Neural progenitor cell (in vitro differentiated cells): ENCODE measurements at regions not wholly inside any gene's neighbourhood (a gene's known extent, or its start where the extent isn't known, plus 50 kb on each side); places are given as distances from the start of the nearest gene placed in this dataset.

Source experiments
- CTCF ChIP-seq: fragments of 200-600 bp; sonication (generic); IDR thresholded peaks from 2 replicates; pipeline ENCODE4 v1.5.1; 2017; ENCODE audit warnings: antibody characterized with exemption, mild to moderate bottlenecking
- EZH2 ChIP-seq: fragments of 200-600 bp; sonication (generic); IDR thresholded peaks from 2 replicates; pipeline ENCODE4 v1.6.1; 2017; ENCODE audit warnings: antibody characterized with exemption, mild to moderate bottlenecking, moderate library complexity
- EZH2phosphoT487 ChIP-seq: fragments of 200-600 bp; sonication (generic); IDR thresholded peaks from 2 replicates; pipeline ENCODE4 v1.6.1; 2017; ENCODE audit warnings: antibody characterized with exemption

GRCh38 chr1:81119319-81119718, 681.4 kb upstream of the ADGRL2 start:
- TF ChIP-seq CTCF (no peak), EZH2 (no peak), EZH2phosphoT487 (no peak)
